HEK293T (cell line): ENCODE measurements at regions not wholly inside any gene's neighbourhood (a gene's known extent, or its start where the extent isn't known, plus 50 kb on each side); places are given as distances from the start of the nearest gene placed in this dataset.

Experiments used
- FOXK2 ChIP-seq: fragments of 450-650 bp; IDR thresholded peaks from 2 replicates; pipeline ENCODE4 v1.6.1; 2016; ENCODE audit warnings: mild to moderate bottlenecking
- FOXM1 ChIP-seq: fragments of 450-650 bp; IDR thresholded peaks from 2 replicates; pipeline ENCODE4 v1.6.1; 2017; ENCODE audit warnings: mild to moderate bottlenecking, borderline replicate concordance
- HDGF ChIP-seq: fragments of 450-650 bp; IDR thresholded peaks from 2 replicates; pipeline ENCODE4 v1.6.1; 2017; ENCODE audit warnings: antibody characterized with exemption, borderline replicate concordance
- LEF1 ChIP-seq: fragments of 450-650 bp; IDR thresholded peaks from 2 replicates; pipeline ENCODE4 v1.6.1; 2017; ENCODE audit warnings: mild to moderate bottlenecking, borderline replicate concordance

DNA sequence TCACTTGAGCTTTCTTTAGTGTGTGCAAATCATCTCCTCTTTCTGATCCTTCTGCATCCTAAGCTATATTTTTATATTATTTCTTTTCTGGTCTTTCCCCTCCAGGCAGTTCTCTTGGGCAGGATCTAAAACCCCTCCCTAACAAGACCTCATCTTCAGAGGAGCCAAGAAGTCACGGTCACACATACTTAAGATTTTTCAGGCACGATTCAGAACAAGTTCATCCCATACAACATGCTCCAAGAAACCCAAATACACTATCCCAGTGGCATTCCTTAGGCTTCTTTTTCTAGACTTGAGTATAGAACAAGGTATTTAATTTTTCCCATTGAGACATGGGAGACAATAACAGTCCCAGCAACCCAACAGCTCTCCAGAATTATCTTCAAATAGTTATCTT, 1251.5 kb downstream of the DNAJB9 start:
- TF ChIP-seq FOXK2 (no peak), HDGF (no peak), FOXM1 (no peak), LEF1 (no peak)
